ENCODE measurements at regions not wholly inside any gene's neighbourhood (a gene's known extent, or its start where the extent isn't known, plus 50 kb on each side); places are given as distances from the start of the nearest gene placed in this dataset.

GRCh38 chr2:125371867-125372266 lies 1284.1 kb upstream of the GYPC start:
- Mint-ChIP-seq H3K27me3 (ENCODE audit: low read depth in 3 of 3) (no peaks in the 10 kb centered on the region), H3K36me3 (no peaks in the 10 kb centered on the region), H3K9me3 (peaks cover 2 to 15% (median 6%) of the 10 kb centered on the region in 7 donors), H3K4me3 (no peak overlapping the region), H3K27ac (no peak overlapping the region), H3K4me1 (no peaks in the 10 kb centered on the region)
- Histone ChIP-seq H4K20me1 (ENCODE audit: insufficient read depth, low read length) (no peaks in the 10 kb centered on the region), H3K4me3 (replicated peaks in 1 of 3; ENCODE audit: low read depth in 2 of 3, low read length in 3 of 3) (no peak overlapping the region), H2AFZ (ENCODE audit: insufficient read depth, low read depth, low read length, poor library complexity, severe bottlenecking) (no peak overlapping the region), H3K9me3 (replicated peaks in 1 of 2; ENCODE audit: control insufficient read depth in 1 of 2, insufficient read depth in 1 of 2, low read length in 2 of 2) (peaks cover 4 to 6% of the 10 kb centered on the region in 2 donors), H3K4me1 (ENCODE audit: control insufficient read depth in 1 of 2, insufficient read depth in 2 of 2, low read length in 2 of 2) (no peaks in the 10 kb centered on the region), H3K27me3 (ENCODE audit: control insufficient read depth in 2 of 2, insufficient read depth in 2 of 2, low read length in 2 of 2) (no peaks in the 10 kb centered on the region), H3K4me2 (replicated peaks; ENCODE audit: extremely low read depth, low read length, poor library complexity, severe bottlenecking) (no peak overlapping the region), H3K27ac (ENCODE audit: low read depth in 1 of 2, low read length in 2 of 2) (no peak overlapping the region), H3K36me3 (replicated peaks in 1 of 2; ENCODE audit: control insufficient read depth in 1 of 2, insufficient read depth in 2 of 2, low read length in 2 of 2) (no peaks in the 10 kb centered on the region), H3K79me2 (ENCODE audit: insufficient read depth, low read length) (no peaks in the 10 kb centered on the region), H3K9ac (ENCODE audit: insufficient read depth, low read length, poor library complexity, severe bottlenecking) (no peak overlapping the region)
- DNase-seq = no peak
- TF ChIP-seq CTCF (IDR thresholded peaks at IDR 0.05) = no peak
- intact Hi-C loops (cut with micrococcal nuclease) = no loop called here

GRCh38 chr2:125373293-125373692 lies 1282.7 kb upstream of the GYPC start:
- H3K27me3 ChIP-seq (ENCODE audit: control insufficient read depth in 2 of 2, insufficient read depth in 2 of 2, low read length in 2 of 2) = no peaks in the 10 kb centered on the region
- H3K27me3 Mint-ChIP-seq (ENCODE audit: low read depth in 3 of 3) = no peaks in the 10 kb centered on the region
- no peak overlapping the region for H3K27ac ChIP-seq (ENCODE audit: low read depth in 1 of 2, low read length in 2 of 2)
- no peak for TF ChIP-seq CTCF (IDR thresholded peaks at IDR 0.05)
- H4K20me1 ChIP-seq (ENCODE audit: insufficient read depth, low read length) = no peaks in the 10 kb centered on the region
- no peak for DNase-seq
- H3K36me3 ChIP-seq (replicated peaks in 1 of 2; ENCODE audit: control insufficient read depth in 1 of 2, insufficient read depth in 2 of 2, low read length in 2 of 2) = no peaks in the 10 kb centered on the region
- peaks cover 0 to 15% (median 6%) of the 10 kb centered on the region in 7 donors for H3K9me3 Mint-ChIP-seq
- WGBS (ENCODE audit: insufficient coverage) = 40% methylated on average over 1 of the region's 1 CpG
- H2AFZ ChIP-seq (ENCODE audit: insufficient read depth, low read depth, low read length, poor library complexity, severe bottlenecking) = no peak overlapping the region
- no peak overlapping the region for H3K4me3 Mint-ChIP-seq
- no peaks in the 10 kb centered on the region for H3K4me1 Mint-ChIP-seq
- peaks cover 4 to 8% of the 10 kb centered on the region in 2 donors for H3K9me3 ChIP-seq (replicated peaks in 1 of 2; ENCODE audit: control insufficient read depth in 1 of 2, insufficient read depth in 1 of 2, low read length in 2 of 2)
- H3K27ac Mint-ChIP-seq = no peak overlapping the region
- no peaks in the 10 kb centered on the region for H3K36me3 Mint-ChIP-seq
- H3K79me2 ChIP-seq (ENCODE audit: insufficient read depth, low read length) = no peaks in the 10 kb centered on the region
- no peaks in the 10 kb centered on the region for H3K4me1 ChIP-seq (ENCODE audit: control insufficient read depth in 1 of 2, insufficient read depth in 2 of 2, low read length in 2 of 2)
- H3K9ac ChIP-seq (ENCODE audit: insufficient read depth, low read length, poor library complexity, severe bottlenecking) = no peak overlapping the region
- H3K4me2 ChIP-seq (replicated peaks; ENCODE audit: extremely low read depth, low read length, poor library complexity, severe bottlenecking) = no peak overlapping the region
- H3K4me3 ChIP-seq (replicated peaks in 1 of 3; ENCODE audit: low read depth in 2 of 3, low read length in 3 of 3) = no peak overlapping the region
- intact Hi-C loops (cut with micrococcal nuclease) = no loop called here
